ENCODE measurements at regions not wholly inside any gene's neighbourhood (a gene's known extent, or its start where the extent isn't known, plus 50 kb on each side); places are given as distances from the start of the nearest gene placed in this dataset.

- H3K36me3 ChIP-seq (replicated peaks): no peaks in the 10 kb centered on the region
- H3K4me1 ChIP-seq: no peaks in the 10 kb centered on the region
- H3K4me3 ChIP-seq: no peak overlapping the region
- H3K27me3 ChIP-seq (ENCODE audit: low read depth): no peaks in the 10 kb centered on the region; the same call in 1 of the 2 replicates
- in situ Hi-C loops (cut with MboI; ENCODE audit: low sequenced_read_pairs): no loop called here
- H3K9me3 ChIP-seq: peaks cover 4% of the 10 kb centered on the region; the same call in 1 of the 2 replicates
- no peak for DNase-seq (ENCODE audit: low spot score in 2 of 2)
These were observed 89.6 kb downstream of the FOXL3 start for GRCh38 chr7:379456-380138.

GRCh38 chr7:380139-380485 is 90.1 kb downstream of the FOXL3 start:
- H3K36me3 ChIP-seq (replicated peaks): no peaks in the 10 kb centered on the region
- in situ Hi-C loops (cut with MboI; ENCODE audit: low sequenced_read_pairs): no loop called here
- no peak overlapping the region for H3K4me3 ChIP-seq
- DNase-seq (ENCODE audit: low spot score in 2 of 2): no peak
- H3K4me1 ChIP-seq: no peaks in the 10 kb centered on the region
- no peaks in the 10 kb centered on the region; the same call in 1 of the 2 replicates for H3K27me3 ChIP-seq (ENCODE audit: low read depth)
- peaks cover 4% of the 10 kb centered on the region; the same call in 1 of the 2 replicates for H3K9me3 ChIP-seq

GRCh38 chr7:380711-381210 is 90.8 kb downstream of the FOXL3 start:
- no peaks in the 10 kb centered on the region; the same call in 1 of the 2 replicates for H3K27me3 ChIP-seq (ENCODE audit: low read depth)
- DNase-seq (ENCODE audit: low spot score in 2 of 2): no peak
- in situ Hi-C loops (cut with MboI; ENCODE audit: low sequenced_read_pairs): no loop called here
- no peaks in the 10 kb centered on the region for H3K4me1 ChIP-seq
- H3K36me3 ChIP-seq (replicated peaks): no peaks in the 10 kb centered on the region
- peaks cover 4% of the 10 kb centered on the region; the same call in 1 of the 2 replicates for H3K9me3 ChIP-seq
- no peak overlapping the region for H3K4me3 ChIP-seq

GRCh38 chr7:381211-382042 is 91.5 kb downstream of the FOXL3 start:
- Histone ChIP-seq H3K36me3 (replicated peaks) (no peaks in the 10 kb centered on the region), H3K27me3 (ENCODE audit: low read depth) (no peaks in the 10 kb centered on the region; the same call in 1 of the 2 replicates), H3K4me1 (no peaks in the 10 kb centered on the region), H3K4me3 (no peak overlapping the region), H3K9me3 (peaks cover 4% of the 10 kb centered on the region; the same call in 1 of the 2 replicates)
- DNase-seq (ENCODE audit: low spot score in 2 of 2): no peak
- in situ Hi-C loops (cut with MboI; ENCODE audit: low sequenced_read_pairs): no loop called here

- Histone ChIP-seq H3K4me3 (no peak overlapping the region), H3K27me3 (ENCODE audit: low read depth) (no peaks in the 10 kb centered on the region; the same call in 1 of the 2 replicates), H3K9me3 (peaks cover 4% of the 10 kb centered on the region; the same call in 1 of the 2 replicates), H3K4me1 (no peaks in the 10 kb centered on the region), H3K36me3 (replicated peaks) (no peaks in the 10 kb centered on the region)
- in situ Hi-C loops (cut with MboI; ENCODE audit: low sequenced_read_pairs): no loop called here
- DNase-seq (ENCODE audit: low spot score in 2 of 2): no peak
These were observed 92.1 kb downstream of the FOXL3 start for GRCh38 chr7:382043-382400.

- in situ Hi-C loops (cut with MboI; ENCODE audit: low sequenced_read_pairs): no loop called here
- no peak for DNase-seq (ENCODE audit: low spot score in 2 of 2)
These were observed 96.4 kb downstream of the FOXL3 start for GRCh38 chr7:386385-386784.

GRCh38 chr7:387132-388022 is 97.4 kb downstream of the FOXL3 start:
- DNase-seq (ENCODE audit: low spot score in 2 of 2): no peak
- no peaks in the 10 kb centered on the region; the same call in 1 of the 2 replicates for H3K27me3 ChIP-seq (ENCODE audit: low read depth)
- peaks cover 4% of the 10 kb centered on the region for H3K9me3 ChIP-seq
- in situ Hi-C loops (cut with MboI; ENCODE audit: low sequenced_read_pairs): no loop called here
- H3K4me3 ChIP-seq: no peak overlapping the region
- H3K36me3 ChIP-seq (replicated peaks): no peaks in the 10 kb centered on the region
- no peaks in the 10 kb centered on the region for H3K4me1 ChIP-seq

More at GRCh38 chr7:386385-386784, 96.4 kb downstream of the FOXL3 start:
- Histone ChIP-seq H3K4me3 (no peak overlapping the region), H3K27me3 (ENCODE audit: low read depth) (no peaks in the 10 kb centered on the region; the same call in 1 of the 2 replicates), H3K36me3 (replicated peaks) (no peaks in the 10 kb centered on the region), H3K9me3 (peaks cover 4% of the 10 kb centered on the region), H3K4me1 (no peaks in the 10 kb centered on the region)

GRCh38 chr7:388023-388960 is 98.3 kb downstream of the FOXL3 start:
- no peak for DNase-seq (ENCODE audit: low spot score in 2 of 2)
- H3K36me3 ChIP-seq (replicated peaks): no peaks in the 10 kb centered on the region
- no peak overlapping the region for H3K4me3 ChIP-seq
- no peaks in the 10 kb centered on the region for H3K4me1 ChIP-seq
- in situ Hi-C loops (cut with MboI; ENCODE audit: low sequenced_read_pairs): no loop called here
- H3K9me3 ChIP-seq: peaks cover 4% of the 10 kb centered on the region
- no peaks in the 10 kb centered on the region; the same call in 1 of the 2 replicates for H3K27me3 ChIP-seq (ENCODE audit: low read depth)

GRCh38 chr7:388961-389701 is 99.2 kb downstream of the FOXL3 start:
- no peak overlapping the region for H3K4me3 ChIP-seq
- H3K4me1 ChIP-seq: no peaks in the 10 kb centered on the region
- H3K9me3 ChIP-seq: peaks cover 4% of the 10 kb centered on the region
- no peak for DNase-seq (ENCODE audit: low spot score in 2 of 2)
- no peaks in the 10 kb centered on the region for H3K36me3 ChIP-seq (replicated peaks)
- no peaks in the 10 kb centered on the region for H3K27me3 ChIP-seq (ENCODE audit: low read depth)
- in situ Hi-C loops (cut with MboI; ENCODE audit: low sequenced_read_pairs): no loop called here

- Histone ChIP-seq H3K27me3 (ENCODE audit: low read depth) (no peaks in the 10 kb centered on the region), H3K4me3 (no peak overlapping the region), H3K36me3 (replicated peaks) (no peaks in the 10 kb centered on the region), H3K9me3 (no peaks in the 10 kb centered on the region; the same call in 1 of the 2 replicates), H3K4me1 (no peaks in the 10 kb centered on the region)
- no peak for DNase-seq (ENCODE audit: low spot score in 2 of 2)
- in situ Hi-C loops (cut with MboI; ENCODE audit: low sequenced_read_pairs): no loop called here
These were observed 100.1 kb downstream of the FOXL3 start for GRCh38 chr7:389911-390601.

GRCh38 chr7:390761-391410 is 100.9 kb downstream of the FOXL3 start:
- no peak for DNase-seq (ENCODE audit: low spot score in 2 of 2)
- H3K4me1 ChIP-seq: no peaks in the 10 kb centered on the region
- H3K4me3 ChIP-seq: no peak overlapping the region
- in situ Hi-C loops (cut with MboI; ENCODE audit: low sequenced_read_pairs): no loop called here
- H3K9me3 ChIP-seq: no peaks in the 10 kb centered on the region; the same call in 1 of the 2 replicates
- no peaks in the 10 kb centered on the region for H3K36me3 ChIP-seq (replicated peaks)
- H3K27me3 ChIP-seq (ENCODE audit: low read depth): no peaks in the 10 kb centered on the region

Data from HAP-1 (cell line).